T-helper 2 cell treated with Interferon-gamma antibody and Interleukin-4, amounts not matched to agents 5 μg/mL and 100 μg/mL, for 36 hours (primary cell): ENCODE measurements at regions not wholly inside any gene's neighbourhood (a gene's known extent, or its start where the extent isn't known, plus 50 kb on each side); places are given as distances from the start of the nearest gene placed in this dataset.

Source experiments
- DNase-seq: peaks from one replicate; pipeline ENCODE4 v3.0.0; 2021; ENCODE audit warnings: low spot score
- H3K27ac Mint-ChIP-seq: one replicate; pipeline ENCODE4 v1.8.0; 2021; ENCODE audit warnings: mild to moderate bottlenecking, mixed read lengths
- H3K27me3 Mint-ChIP-seq: one replicate; pipeline ENCODE4 v1.8.0; 2021; ENCODE audit warnings: low read depth, mixed read lengths
- H3K36me3 Mint-ChIP-seq: one replicate; pipeline ENCODE4 v1.8.0; 2021; ENCODE audit warnings: low read depth, mixed read lengths
- H3K4me1 Mint-ChIP-seq: one replicate; pipeline ENCODE4 v1.8.0; 2021; ENCODE audit warnings: low read depth, mixed read lengths
- H3K4me3 Mint-ChIP-seq: one replicate; pipeline ENCODE4 v1.8.0; 2022; ENCODE audit warnings: mild to moderate bottlenecking, moderate library complexity, mixed read lengths
- H3K9me3 Mint-ChIP-seq: one replicate; pipeline ENCODE4 v1.8.0; 2021; ENCODE audit warnings: mixed read lengths

GRCh38 chr3:80259736-80260135 is 491.9 kb upstream of the ROBO1 start:
- DNase-seq: no peak
- H3K9me3 Mint-ChIP-seq: peaks cover 17% of the 10 kb centered on the region
- no peaks in the 10 kb centered on the region for H3K27me3 Mint-ChIP-seq
- no peaks in the 10 kb centered on the region for H3K36me3 Mint-ChIP-seq
- H3K4me3 Mint-ChIP-seq: no peak overlapping the region
- H3K4me1 Mint-ChIP-seq: no peaks in the 10 kb centered on the region
- H3K27ac Mint-ChIP-seq: no peak overlapping the region

- no peak overlapping the region for H3K4me3 Mint-ChIP-seq
- H3K4me1 Mint-ChIP-seq: no peaks in the 10 kb centered on the region
- DNase-seq: no peak
- no peaks in the 10 kb centered on the region for H3K27me3 Mint-ChIP-seq
- H3K27ac Mint-ChIP-seq: no peak overlapping the region
- H3K9me3 Mint-ChIP-seq: peaks cover 50% of the 10 kb centered on the region
- no peaks in the 10 kb centered on the region for H3K36me3 Mint-ChIP-seq
Observed at GRCh38 chr3:80252113-80252512, 484.3 kb upstream of the ROBO1 start.

- DNase-seq: no peak
- no peak overlapping the region for H3K27ac Mint-ChIP-seq
- no peak overlapping the region for H3K4me3 Mint-ChIP-seq
- no peaks in the 10 kb centered on the region for H3K36me3 Mint-ChIP-seq
- no peaks in the 10 kb centered on the region for H3K4me1 Mint-ChIP-seq
- peaks cover 68% of the 10 kb centered on the region for H3K9me3 Mint-ChIP-seq
- no peaks in the 10 kb centered on the region for H3K27me3 Mint-ChIP-seq
Observed at GRCh38 chr3:80247766-80248165, 480.0 kb upstream of the ROBO1 start.

- Mint-ChIP-seq H3K36me3 (no peaks in the 10 kb centered on the region), H3K9me3 (peaks cover 47% of the 10 kb centered on the region), H3K4me3 (no peak overlapping the region), H3K27ac (no peak overlapping the region), H3K4me1 (no peaks in the 10 kb centered on the region), H3K27me3 (no peaks in the 10 kb centered on the region)
- DNase-seq: no peak
Observed at GRCh38 chr3:80244390-80244789, 476.6 kb upstream of the ROBO1 start.

- H3K27ac Mint-ChIP-seq: no peak overlapping the region
- H3K36me3 Mint-ChIP-seq: no peaks in the 10 kb centered on the region
Observed at GRCh38 chr3:80241791-80242190, 474.0 kb upstream of the ROBO1 start.

GRCh38 chr3:80239301-80239700 is 471.5 kb upstream of the ROBO1 start:
- Mint-ChIP-seq H3K27ac (no peak overlapping the region), H3K4me1 (no peaks in the 10 kb centered on the region), H3K36me3 (no peaks in the 10 kb centered on the region), H3K27me3 (no peaks in the 10 kb centered on the region), H3K4me3 (no peak overlapping the region), H3K9me3 (peaks cover 21% of the 10 kb centered on the region)
- DNase-seq: no peak

More at GRCh38 chr3:80241791-80242190, 474.0 kb upstream of the ROBO1 start:
- H3K9me3 Mint-ChIP-seq: peaks cover 29% of the 10 kb centered on the region
- DNase-seq: no peak
- no peaks in the 10 kb centered on the region for H3K4me1 Mint-ChIP-seq
- H3K4me3 Mint-ChIP-seq: no peak overlapping the region
- H3K27me3 Mint-ChIP-seq: no peaks in the 10 kb centered on the region

GRCh38 chr3:80238606-80239005 is 470.8 kb upstream of the ROBO1 start:
- H3K9me3 Mint-ChIP-seq: peaks cover 21% of the 10 kb centered on the region
- no peaks in the 10 kb centered on the region for H3K27me3 Mint-ChIP-seq
- H3K4me3 Mint-ChIP-seq: no peak overlapping the region
- no peak overlapping the region for H3K27ac Mint-ChIP-seq
- no peaks in the 10 kb centered on the region for H3K36me3 Mint-ChIP-seq
- DNase-seq: no peak
- H3K4me1 Mint-ChIP-seq: no peaks in the 10 kb centered on the region

GRCh38 chr3:80238152-80238551 is 470.4 kb upstream of the ROBO1 start:
- no peaks in the 10 kb centered on the region for H3K4me1 Mint-ChIP-seq
- peaks cover 21% of the 10 kb centered on the region for H3K9me3 Mint-ChIP-seq
- no peaks in the 10 kb centered on the region for H3K36me3 Mint-ChIP-seq
- no peaks in the 10 kb centered on the region for H3K27me3 Mint-ChIP-seq
- DNase-seq: no peak
- no peak overlapping the region for H3K4me3 Mint-ChIP-seq
- no peak overlapping the region for H3K27ac Mint-ChIP-seq

GRCh38 chr3:80234706-80235105 is 466.9 kb upstream of the ROBO1 start:
- no peak for DNase-seq
- H3K9me3 Mint-ChIP-seq: peaks cover 24% of the 10 kb centered on the region
- no peaks in the 10 kb centered on the region for H3K36me3 Mint-ChIP-seq
- no peak overlapping the region for H3K4me3 Mint-ChIP-seq
- H3K27ac Mint-ChIP-seq: no peak overlapping the region
- no peaks in the 10 kb centered on the region for H3K4me1 Mint-ChIP-seq
- no peaks in the 10 kb centered on the region for H3K27me3 Mint-ChIP-seq

- Mint-ChIP-seq H3K36me3 (no peaks in the 10 kb centered on the region), H3K27me3 (no peaks in the 10 kb centered on the region), H3K27ac (no peak overlapping the region), H3K4me3 (no peak overlapping the region), H3K9me3 (peaks cover 32% of the 10 kb centered on the region), H3K4me1 (no peaks in the 10 kb centered on the region)
- DNase-seq: no peak
Observed at GRCh38 chr3:80233576-80233975, 465.8 kb upstream of the ROBO1 start.

- Mint-ChIP-seq H3K9me3 (peaks cover 33% of the 10 kb centered on the region), H3K36me3 (no peaks in the 10 kb centered on the region), H3K27me3 (no peaks in the 10 kb centered on the region), H3K27ac (no peak overlapping the region), H3K4me3 (no peak overlapping the region), H3K4me1 (no peaks in the 10 kb centered on the region)
- DNase-seq: no peak
Observed at GRCh38 chr3:80232760-80233159, 465.0 kb upstream of the ROBO1 start.

- no peak overlapping the region for H3K4me3 Mint-ChIP-seq
- H3K36me3 Mint-ChIP-seq: no peaks in the 10 kb centered on the region
- peaks cover 35% of the 10 kb centered on the region for H3K9me3 Mint-ChIP-seq
- no peak for DNase-seq
- no peaks in the 10 kb centered on the region for H3K4me1 Mint-ChIP-seq
- no peak overlapping the region for H3K27ac Mint-ChIP-seq
- no peaks in the 10 kb centered on the region for H3K27me3 Mint-ChIP-seq
Observed at GRCh38 chr3:80230962-80231361, 463.2 kb upstream of the ROBO1 start.

- H3K27ac Mint-ChIP-seq: no peak overlapping the region
- H3K4me1 Mint-ChIP-seq: no peaks in the 10 kb centered on the region
- H3K4me3 Mint-ChIP-seq: no peak overlapping the region
- peaks cover 52% of the 10 kb centered on the region for H3K9me3 Mint-ChIP-seq
- no peaks in the 10 kb centered on the region for H3K27me3 Mint-ChIP-seq
- DNase-seq: no peak
- no peaks in the 10 kb centered on the region for H3K36me3 Mint-ChIP-seq
Observed at GRCh38 chr3:80227216-80227615, 459.4 kb upstream of the ROBO1 start.

GRCh38 chr3:80215191-80215590 is 447.4 kb upstream of the ROBO1 start:
- no peak for DNase-seq
- H3K4me1 Mint-ChIP-seq: no peaks in the 10 kb centered on the region
- no peak overlapping the region for H3K4me3 Mint-ChIP-seq
- H3K27ac Mint-ChIP-seq: no peak overlapping the region
- H3K27me3 Mint-ChIP-seq: no peaks in the 10 kb centered on the region
- H3K36me3 Mint-ChIP-seq: no peaks in the 10 kb centered on the region
- H3K9me3 Mint-ChIP-seq: peaks cover 22% of the 10 kb centered on the region

GRCh38 chr3:80213086-80213485 is 445.3 kb upstream of the ROBO1 start:
- Mint-ChIP-seq H3K27ac (no peak overlapping the region), H3K9me3 (peaks cover 31% of the 10 kb centered on the region), H3K4me3 (no peak overlapping the region), H3K4me1 (no peaks in the 10 kb centered on the region), H3K36me3 (no peaks in the 10 kb centered on the region), H3K27me3 (no peaks in the 10 kb centered on the region)
- no peak for DNase-seq
